ENCODE measurements at regions not wholly inside any gene's neighbourhood (a gene's known extent, or its start where the extent isn't known, plus 50 kb on each side); places are given as distances from the start of the nearest gene placed in this dataset.

DNA sequence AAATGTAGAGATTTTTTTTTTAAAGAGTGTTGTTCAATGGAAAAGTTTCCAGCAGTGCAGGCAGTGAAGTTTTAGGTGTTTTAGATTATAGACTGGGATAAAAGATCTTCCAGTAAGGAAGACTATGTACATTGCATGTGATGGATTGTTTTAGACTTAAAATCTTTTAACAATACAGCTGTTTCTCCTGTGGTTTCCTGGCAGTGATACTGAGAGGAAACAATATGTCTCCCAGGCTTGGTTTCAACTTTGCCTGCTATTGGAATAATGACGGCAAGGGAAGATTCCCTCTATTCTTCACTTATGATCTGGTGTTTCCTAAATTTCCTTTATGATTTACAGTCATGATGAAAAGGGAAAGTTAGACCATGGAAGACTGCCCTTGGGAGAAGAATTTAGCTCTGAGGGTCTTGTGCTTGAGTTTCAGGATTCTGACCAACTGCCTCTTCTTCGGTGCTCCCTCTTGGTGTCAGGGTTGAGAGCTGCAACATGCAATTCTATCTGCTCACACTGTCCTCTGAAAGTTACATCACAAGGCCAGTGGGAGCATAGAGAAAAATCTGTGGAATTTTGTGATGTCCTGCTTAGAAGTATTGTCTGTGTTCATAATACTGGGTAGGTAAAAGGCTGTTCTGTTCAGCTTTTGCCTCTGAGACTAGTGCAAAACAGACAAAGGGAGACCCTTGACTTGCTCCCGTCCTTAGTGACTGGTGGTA, 262.8 kb upstream of the MAN1A1 start:
- TF ChIP-seq, protein P1, sequence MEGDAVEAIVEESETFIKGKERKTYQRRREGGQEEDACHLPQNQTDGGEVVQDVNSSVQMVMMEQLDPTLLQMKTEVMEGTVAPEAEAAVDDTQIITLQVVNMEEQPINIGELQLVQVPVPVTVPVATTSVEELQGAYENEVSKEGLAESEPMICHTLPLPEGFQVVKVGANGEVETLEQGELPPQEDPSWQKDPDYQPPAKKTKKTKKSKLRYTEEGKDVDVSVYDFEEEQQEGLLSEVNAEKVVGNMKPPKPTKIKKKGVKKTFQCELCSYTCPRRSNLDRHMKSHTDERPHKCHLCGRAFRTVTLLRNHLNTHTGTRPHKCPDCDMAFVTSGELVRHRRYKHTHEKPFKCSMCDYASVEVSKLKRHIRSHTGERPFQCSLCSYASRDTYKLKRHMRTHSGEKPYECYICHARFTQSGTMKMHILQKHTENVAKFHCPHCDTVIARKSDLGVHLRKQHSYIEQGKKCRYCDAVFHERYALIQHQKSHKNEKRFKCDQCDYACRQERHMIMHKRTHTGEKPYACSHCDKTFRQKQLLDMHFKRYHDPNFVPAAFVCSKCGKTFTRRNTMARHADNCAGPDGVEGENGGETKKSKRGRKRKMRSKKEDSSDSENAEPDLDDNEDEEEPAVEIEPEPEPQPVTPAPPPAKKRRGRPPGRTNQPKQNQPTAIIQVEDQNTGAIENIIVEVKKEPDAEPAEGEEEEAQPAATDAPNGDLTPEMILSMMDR (IDR thresholded peaks at IDR 0.05; ENCODE audit: low read depth, low read length): no peak
- no peak for TF ChIP-seq EZH2phosphoT487 (IDR thresholded peaks at IDR 0.05; ENCODE audit: low read depth)
